ENCODE measurements at regions not wholly inside any gene's neighbourhood (a gene's known extent, or its start where the extent isn't known, plus 50 kb on each side); places are given as distances from the start of the nearest gene placed in this dataset.

DNA sequence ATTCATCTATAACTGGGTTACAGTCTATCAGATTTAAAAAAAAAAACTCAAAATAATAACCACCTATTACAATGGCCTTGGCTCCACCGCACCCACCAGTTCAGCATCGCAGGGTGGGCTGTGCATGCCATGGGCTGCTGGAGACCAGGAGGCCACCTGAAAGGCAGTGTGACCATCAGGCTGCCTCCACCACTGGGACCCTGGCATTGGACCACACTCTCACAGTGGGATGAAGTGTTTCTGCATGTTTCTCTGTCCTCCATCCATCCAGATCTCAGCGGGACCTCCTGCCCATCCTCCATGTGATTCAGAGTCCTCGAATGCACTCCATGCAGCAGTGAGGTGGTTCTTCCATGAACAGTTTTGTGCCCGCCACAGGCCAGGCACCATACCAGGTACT lies 206.1 kb upstream of the CST7 start:
- no TSS peak for BruUV-seq (replicated peaks)
- ATAC-seq: no peak

DNA sequence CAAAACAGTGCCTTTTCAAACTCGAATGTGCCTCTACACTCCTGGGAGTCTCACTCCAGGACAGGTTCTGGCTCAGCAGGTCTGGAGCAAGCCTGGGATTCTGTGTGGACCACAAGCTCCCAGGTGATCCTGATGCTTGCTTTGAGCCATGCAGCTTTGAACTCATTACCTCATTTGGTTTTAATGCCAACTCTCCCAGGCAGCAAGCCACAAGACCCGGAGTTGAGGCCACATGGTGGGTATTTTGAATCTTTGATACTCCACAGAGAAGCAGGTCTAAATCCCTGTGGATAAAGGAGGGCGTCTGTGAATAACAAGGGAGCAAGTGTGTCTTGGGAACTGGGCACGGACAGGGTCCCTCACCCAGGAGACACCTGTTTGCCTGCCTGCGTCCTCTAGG lies 205.4 kb upstream of the CST7 start:
- ATAC-seq: no peak
- no peak for TF ChIP-seq TCF7L2 (IDR thresholded peaks at IDR 0.05; ENCODE audit: low read depth, low read length)
- no peak for TF ChIP-seq SIN3A (IDR thresholded peaks at IDR 0.05; ENCODE audit: borderline replicate concordance, insufficient read depth, low read depth, low read length)
- TF ChIP-seq, protein P1, sequence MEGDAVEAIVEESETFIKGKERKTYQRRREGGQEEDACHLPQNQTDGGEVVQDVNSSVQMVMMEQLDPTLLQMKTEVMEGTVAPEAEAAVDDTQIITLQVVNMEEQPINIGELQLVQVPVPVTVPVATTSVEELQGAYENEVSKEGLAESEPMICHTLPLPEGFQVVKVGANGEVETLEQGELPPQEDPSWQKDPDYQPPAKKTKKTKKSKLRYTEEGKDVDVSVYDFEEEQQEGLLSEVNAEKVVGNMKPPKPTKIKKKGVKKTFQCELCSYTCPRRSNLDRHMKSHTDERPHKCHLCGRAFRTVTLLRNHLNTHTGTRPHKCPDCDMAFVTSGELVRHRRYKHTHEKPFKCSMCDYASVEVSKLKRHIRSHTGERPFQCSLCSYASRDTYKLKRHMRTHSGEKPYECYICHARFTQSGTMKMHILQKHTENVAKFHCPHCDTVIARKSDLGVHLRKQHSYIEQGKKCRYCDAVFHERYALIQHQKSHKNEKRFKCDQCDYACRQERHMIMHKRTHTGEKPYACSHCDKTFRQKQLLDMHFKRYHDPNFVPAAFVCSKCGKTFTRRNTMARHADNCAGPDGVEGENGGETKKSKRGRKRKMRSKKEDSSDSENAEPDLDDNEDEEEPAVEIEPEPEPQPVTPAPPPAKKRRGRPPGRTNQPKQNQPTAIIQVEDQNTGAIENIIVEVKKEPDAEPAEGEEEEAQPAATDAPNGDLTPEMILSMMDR (IDR thresholded peaks at IDR 0.05): no peak
- TF ChIP-seq, protein P2, sequence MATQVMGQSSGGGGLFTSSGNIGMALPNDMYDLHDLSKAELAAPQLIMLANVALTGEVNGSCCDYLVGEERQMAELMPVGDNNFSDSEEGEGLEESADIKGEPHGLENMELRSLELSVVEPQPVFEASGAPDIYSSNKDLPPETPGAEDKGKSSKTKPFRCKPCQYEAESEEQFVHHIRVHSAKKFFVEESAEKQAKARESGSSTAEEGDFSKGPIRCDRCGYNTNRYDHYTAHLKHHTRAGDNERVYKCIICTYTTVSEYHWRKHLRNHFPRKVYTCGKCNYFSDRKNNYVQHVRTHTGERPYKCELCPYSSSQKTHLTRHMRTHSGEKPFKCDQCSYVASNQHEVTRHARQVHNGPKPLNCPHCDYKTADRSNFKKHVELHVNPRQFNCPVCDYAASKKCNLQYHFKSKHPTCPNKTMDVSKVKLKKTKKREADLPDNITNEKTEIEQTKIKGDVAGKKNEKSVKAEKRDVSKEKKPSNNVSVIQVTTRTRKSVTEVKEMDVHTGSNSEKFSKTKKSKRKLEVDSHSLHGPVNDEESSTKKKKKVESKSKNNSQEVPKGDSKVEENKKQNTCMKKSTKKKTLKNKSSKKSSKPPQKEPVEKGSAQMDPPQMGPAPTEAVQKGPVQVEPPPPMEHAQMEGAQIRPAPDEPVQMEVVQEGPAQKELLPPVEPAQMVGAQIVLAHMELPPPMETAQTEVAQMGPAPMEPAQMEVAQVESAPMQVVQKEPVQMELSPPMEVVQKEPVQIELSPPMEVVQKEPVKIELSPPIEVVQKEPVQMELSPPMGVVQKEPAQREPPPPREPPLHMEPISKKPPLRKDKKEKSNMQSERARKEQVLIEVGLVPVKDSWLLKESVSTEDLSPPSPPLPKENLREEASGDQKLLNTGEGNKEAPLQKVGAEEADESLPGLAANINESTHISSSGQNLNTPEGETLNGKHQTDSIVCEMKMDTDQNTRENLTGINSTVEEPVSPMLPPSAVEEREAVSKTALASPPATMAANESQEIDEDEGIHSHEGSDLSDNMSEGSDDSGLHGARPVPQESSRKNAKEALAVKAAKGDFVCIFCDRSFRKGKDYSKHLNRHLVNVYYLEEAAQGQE (IDR thresholded peaks at IDR 0.05; ENCODE audit: insufficient read depth in 1 of 2, low read depth in 2 of 2, low read length in 1 of 2): no peak
- H3K4me1 ChIP-seq (ENCODE audit: control insufficient read depth, insufficient read depth, low read length): no peaks in the 10 kb centered on the region
- POLR2A ChIA-PET: no interaction called here
- CTCF ChIA-PET: no interaction called here
- intact Hi-C loops (cut with micrococcal nuclease; ENCODE audit: unreplicated experiment) (no loop called here), in situ Hi-C loops (cut with HindIII; ENCODE audit: low pct_unique_long_range_greater_than_20kb, low sequenced_read_pairs) (no loop called here)
- H3K27ac ChIP-seq (ENCODE audit: low read length): no peak overlapping the region
- H3K27me3 ChIP-seq (ENCODE audit: control insufficient read depth, insufficient read depth, low read length): no peaks in the 10 kb centered on the region
- no peaks in the 10 kb centered on the region for H3K9me3 ChIP-seq (ENCODE audit: control insufficient read depth, insufficient read depth, low read depth, low read length)
- no peak for DNase-seq (ENCODE audit: low read depth, low spot score)
- H3K36me3 ChIP-seq (ENCODE audit: control insufficient read depth, insufficient read depth, low read length): no peaks in the 10 kb centered on the region
- no peak overlapping the region for H3K4me3 ChIP-seq (ENCODE audit: low read depth in 2 of 2, low read length in 2 of 2)
- BruUV-seq (replicated peaks): no TSS peak

More for the DNA sequence above, 206.1 kb upstream of the CST7 start:
- TF ChIP-seq TCF7L2 (IDR thresholded peaks at IDR 0.05; ENCODE audit: low read depth, low read length): no peak
- TF ChIP-seq, protein P2 (IDR thresholded peaks at IDR 0.05; ENCODE audit: insufficient read depth in 1 of 2, low read depth in 2 of 2, low read length in 1 of 2): no peak
- TF ChIP-seq SIN3A (IDR thresholded peaks at IDR 0.05; ENCODE audit: borderline replicate concordance, insufficient read depth, low read depth, low read length): no peak
- no peak for TF ChIP-seq POLR2AphosphoS5 (IDR thresholded peaks at IDR 0.05; ENCODE audit: low read depth, low read length)
- TF ChIP-seq, protein P1 (IDR thresholded peaks at IDR 0.05): no peak
- no peak overlapping the region for H3K27ac ChIP-seq (ENCODE audit: low read length)
- no peak for DNase-seq (ENCODE audit: low read depth, low spot score)
- no peaks in the 10 kb centered on the region for H3K9me3 ChIP-seq (ENCODE audit: control insufficient read depth, insufficient read depth, low read depth, low read length)
- intact Hi-C loops (cut with micrococcal nuclease; ENCODE audit: unreplicated experiment) (no loop called here), in situ Hi-C loops (cut with HindIII; ENCODE audit: low pct_unique_long_range_greater_than_20kb, low sequenced_read_pairs) (no loop called here)
- H3K4me1 ChIP-seq (ENCODE audit: control insufficient read depth, insufficient read depth, low read length): no peaks in the 10 kb centered on the region
- POLR2A ChIA-PET: interaction anchor here (0.7 kb wide), 1 partner anchor 24 kb away, joined by 3 read pairs; no protein-coding TSS in a partner anchor
- no peaks in the 10 kb centered on the region for H3K27me3 ChIP-seq (ENCODE audit: control insufficient read depth, insufficient read depth, low read length)
- H3K36me3 ChIP-seq (ENCODE audit: control insufficient read depth, insufficient read depth, low read length): no peaks in the 10 kb centered on the region
- no peak overlapping the region for H3K4me3 ChIP-seq (ENCODE audit: low read depth in 2 of 2, low read length in 2 of 2)
- CTCF ChIA-PET: no interaction called here
